Keratinocyte (primary cell): ENCODE measurements at regions not wholly inside any gene's neighbourhood (a gene's known extent, or its start where the extent isn't known, plus 50 kb on each side); places are given as distances from the start of the nearest gene placed in this dataset.
A peak's percentile ranks its signal among the peaks of the same experiment; 100 is the strongest.

ENCODE experiments used
- DNase-seq: peaks from one replicate; pipeline ENCODE4 v3.0.0-alpha.2; 2011; ENCODE audit warnings: low read depth, missing footprints, low spot score
- FAIRE-seq: peaks from 2 replicates; lab custom pipeline; 2011; peaks lifted over from hg19 to GRCh38; lab: Jason Lieb, UNC
- H2AFZ ChIP-seq: 2 replicates; pipeline ENCODE4 v1.6.0; 2012; ENCODE audit warnings: low read length, control low read depth, inconsistent platforms; ENCODE audit not compliant: control insufficient read depth
- H3K27ac ChIP-seq: 2 replicates; pipeline ENCODE4 v1.5.1; 2011; ENCODE audit warnings: low read length; ENCODE audit not compliant: control insufficient read depth, insufficient read depth
- H3K27me3 ChIP-seq: 3 replicates; pipeline ENCODE4 v1.6.0; 2011; ENCODE audit warnings: low read length; ENCODE audit not compliant: control insufficient read depth, insufficient read depth; ENCODE audit errors: extremely low read depth
- H3K36me3 ChIP-seq, 2 experiments: 2 replicates in 1 of 2; 3 replicates in 1 of 2; pipeline ENCODE4 v1.5.1; 2011; ENCODE audit warnings: low read length in 2 of 2, mild to moderate bottlenecking in 1 of 2; ENCODE audit not compliant: control insufficient read depth in 2 of 2, insufficient read depth in 2 of 2; ENCODE audit errors: extremely low read depth in 1 of 2
- H3K4me1 ChIP-seq: 3 replicates; pipeline ENCODE4 v1.5.1; 2011; ENCODE audit warnings: low read length; ENCODE audit not compliant: control insufficient read depth, insufficient read depth; ENCODE audit errors: extremely low read depth
- H3K4me2 ChIP-seq: 3 replicates; pipeline ENCODE4 v1.6.0; 2011; ENCODE audit warnings: low read depth, low read length; ENCODE audit not compliant: control insufficient read depth, insufficient read depth; ENCODE audit errors: extremely low read depth
- H3K4me3 ChIP-seq, 3 experiments: fragments of 200-600 bp in 1 of 3; sonication (generic) in 1 of 3; 2 replicates in 2 of 3; 3 replicates in 1 of 3; pipeline ENCODE4 v1.5.1; 2011 to 2016; ENCODE audit warnings: low read length in 3 of 3, mild to moderate bottlenecking in 3 of 3, control low read depth in 2 of 3, inconsistent platforms in 1 of 3, low read depth in 1 of 3, mixed read lengths in 1 of 3, mixed run types in 1 of 3, moderate library complexity in 1 of 3; ENCODE audit not compliant: control insufficient read depth in 2 of 3, insufficient read depth in 2 of 3; ENCODE audit errors: extremely low read depth in 1 of 3
- H3K79me2 ChIP-seq: 2 replicates; pipeline ENCODE4 v1.6.0; 2012; ENCODE audit warnings: low read length; ENCODE audit not compliant: control insufficient read depth, insufficient read depth
- H3K9ac ChIP-seq: 3 replicates; pipeline ENCODE4 v1.6.0; 2011; ENCODE audit warnings: low read length; ENCODE audit not compliant: control insufficient read depth, insufficient read depth; ENCODE audit errors: extremely low read depth
- H3K9me1 ChIP-seq: 3 replicates; pipeline ENCODE4 v1.6.0; 2011; ENCODE audit warnings: low read length; ENCODE audit not compliant: control insufficient read depth, insufficient read depth; ENCODE audit errors: extremely low read depth
- H3K9me3 ChIP-seq: 2 replicates; pipeline ENCODE4 v1.5.1; 2012; ENCODE audit warnings: low read depth, low read length; ENCODE audit not compliant: control insufficient read depth
- H4K20me1 ChIP-seq: 3 replicates; pipeline ENCODE4 v1.6.0; 2011; ENCODE audit warnings: low read length; ENCODE audit not compliant: control insufficient read depth, insufficient read depth; ENCODE audit errors: extremely low read depth
- EZH2 ChIP-seq: IDR thresholded peaks from one replicate; pipeline ENCODE4 v1.6.1; 2012; ENCODE audit warnings: inconsistent platforms, mild to moderate bottlenecking, low read length, moderate library complexity
- dilution Hi-C: fragments of 300-500 bp; cut with MboI; formaldehyde crosslinking; loops from one replicate; pipeline ENCODE4 v1.7.0; 2020; ENCODE audit warnings: low sequenced_read_pairs; ENCODE audit not compliant: extremely low pct_ligation_motif_present
- TF ChIP-seq, protein P1 (sequence below), 3 experiments: IDR thresholded peaks in 1 of 3; conservative IDR thresholded peaks in 1 of 3; optimal IDR thresholded peaks in 1 of 3; 2 replicates in 2 of 3; 3 replicates in 1 of 3; pipeline versions ENCODE3 to v1.5.1; 2011; ENCODE audit warnings: low read length in 3 of 3, mild to moderate bottlenecking in 3 of 3, moderate library complexity in 2 of 3, control low read depth in 1 of 3, inconsistent platforms in 1 of 3; ENCODE audit not compliant: insufficient read depth in 2 of 3; ENCODE audit errors: extremely low read depth in 1 of 3

DNA sequence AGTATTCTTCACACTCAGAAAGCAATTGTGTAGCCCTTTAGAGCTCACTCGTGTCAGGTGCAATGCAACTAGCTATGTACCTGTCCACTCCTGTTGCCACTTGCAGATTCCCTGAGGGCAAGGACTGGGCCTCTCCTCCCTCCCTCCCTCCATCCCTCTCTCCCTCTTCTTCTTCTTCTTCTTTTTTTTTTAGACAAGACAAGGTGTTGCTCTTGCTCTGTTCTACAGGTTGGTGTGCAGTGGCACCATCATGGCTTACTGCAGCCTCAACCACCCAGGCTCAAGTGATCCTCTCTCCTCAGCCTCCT is 119.7 kb downstream of the ACKR3 start:
- H3K4me2 ChIP-seq: peak overlapping the region; percentile 67
- peaks cover 49% of the 10 kb centered on the region for H3K4me1 ChIP-seq
- H3K9ac ChIP-seq: peak overlapping the region; percentile 44
- H3K79me2 ChIP-seq: no peaks in the 10 kb centered on the region
- no peaks in the 10 kb centered on the region for H3K9me1 ChIP-seq
- H4K20me1 ChIP-seq: no peaks in the 10 kb centered on the region
- no peaks in the 10 kb centered on the region for H3K36me3 ChIP-seq
- peak overlapping the region; percentile 73 for H3K27ac ChIP-seq
- FAIRE-seq: peak; percentile 84
- dilution Hi-C loops: no loop called here
- H2AFZ ChIP-seq: no peak overlapping the region
- TF ChIP-seq, protein P1, sequence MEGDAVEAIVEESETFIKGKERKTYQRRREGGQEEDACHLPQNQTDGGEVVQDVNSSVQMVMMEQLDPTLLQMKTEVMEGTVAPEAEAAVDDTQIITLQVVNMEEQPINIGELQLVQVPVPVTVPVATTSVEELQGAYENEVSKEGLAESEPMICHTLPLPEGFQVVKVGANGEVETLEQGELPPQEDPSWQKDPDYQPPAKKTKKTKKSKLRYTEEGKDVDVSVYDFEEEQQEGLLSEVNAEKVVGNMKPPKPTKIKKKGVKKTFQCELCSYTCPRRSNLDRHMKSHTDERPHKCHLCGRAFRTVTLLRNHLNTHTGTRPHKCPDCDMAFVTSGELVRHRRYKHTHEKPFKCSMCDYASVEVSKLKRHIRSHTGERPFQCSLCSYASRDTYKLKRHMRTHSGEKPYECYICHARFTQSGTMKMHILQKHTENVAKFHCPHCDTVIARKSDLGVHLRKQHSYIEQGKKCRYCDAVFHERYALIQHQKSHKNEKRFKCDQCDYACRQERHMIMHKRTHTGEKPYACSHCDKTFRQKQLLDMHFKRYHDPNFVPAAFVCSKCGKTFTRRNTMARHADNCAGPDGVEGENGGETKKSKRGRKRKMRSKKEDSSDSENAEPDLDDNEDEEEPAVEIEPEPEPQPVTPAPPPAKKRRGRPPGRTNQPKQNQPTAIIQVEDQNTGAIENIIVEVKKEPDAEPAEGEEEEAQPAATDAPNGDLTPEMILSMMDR (optimal IDR thresholded peaks at IDR 0.05 in 1 of 3, IDR thresholded peaks at IDR 0.05 in 1 of 3, conservative IDR thresholded peaks at IDR 0.05 in 1 of 3; ENCODE audit: extremely low read depth in 1 of 3, insufficient read depth in 2 of 3, low read length in 3 of 3): no peak
- TF ChIP-seq EZH2: no peak
- DNase-seq: no peak
- no peaks in the 10 kb centered on the region for H3K9me3 ChIP-seq
- no peaks in the 10 kb centered on the region for H3K27me3 ChIP-seq
- H3K4me3 ChIP-seq: no peak overlapping the region

DNA sequence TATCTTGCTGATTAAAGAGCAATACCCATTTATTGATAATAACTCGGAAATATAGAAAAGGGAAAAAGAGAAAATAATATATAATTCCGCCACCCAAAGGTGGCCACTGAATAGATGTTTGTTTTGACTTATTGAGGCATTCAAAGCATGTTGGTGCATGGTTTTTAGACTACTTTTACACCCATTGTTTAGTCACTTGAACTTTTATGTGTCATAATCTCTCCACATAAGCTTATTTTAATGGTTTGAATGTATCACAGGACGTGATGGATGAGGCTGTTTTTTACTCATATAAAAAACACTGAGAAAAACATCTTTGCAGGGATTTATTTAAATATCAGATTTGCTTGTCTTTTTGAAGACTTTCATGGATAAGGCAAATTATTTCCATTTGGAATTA is 120.4 kb downstream of the ACKR3 start:
- H3K9me3 ChIP-seq: no peaks in the 10 kb centered on the region
- peak overlapping the region; percentile 61 for H3K9ac ChIP-seq
- no peaks in the 10 kb centered on the region for H3K27me3 ChIP-seq
- no peak overlapping the region for H3K4me3 ChIP-seq
- DNase-seq (peak; percentile 75), FAIRE-seq (peak; percentile 70)
- H3K36me3 ChIP-seq: no peaks in the 10 kb centered on the region
- peak overlapping the region; percentile 87 for H3K27ac ChIP-seq
- peak overlapping the region; percentile 67 for H3K4me2 ChIP-seq
- no peaks in the 10 kb centered on the region for H3K79me2 ChIP-seq
- dilution Hi-C loops: no loop called here
- peaks cover 49% of the 10 kb centered on the region for H3K4me1 ChIP-seq
- no peaks in the 10 kb centered on the region for H3K9me1 ChIP-seq
- no peaks in the 10 kb centered on the region for H4K20me1 ChIP-seq
- no peak overlapping the region for H2AFZ ChIP-seq
- TF ChIP-seq, protein P1 (optimal IDR thresholded peaks at IDR 0.05 in 1 of 3, IDR thresholded peaks at IDR 0.05 in 1 of 3, conservative IDR thresholded peaks at IDR 0.05 in 1 of 3; ENCODE audit: extremely low read depth in 1 of 3, insufficient read depth in 2 of 3, low read length in 3 of 3): no peak
- no peak for TF ChIP-seq EZH2
